H9 (cell line): ENCODE measurements at regions not wholly inside any gene's neighbourhood (a gene's known extent, or its start where the extent isn't known, plus 50 kb on each side); places are given as distances from the start of the nearest gene placed in this dataset.

ENCODE experiments used
- DNase-seq: peaks from one replicate; pipeline ENCODE4 v3.0.0-alpha.2; 2017
- H2AFZ ChIP-seq: one replicate; pipeline ENCODE4 v1.6.1; 2013; ENCODE audit warnings: mild to moderate bottlenecking, low read length, control low read depth, moderate library complexity
- H2AK5ac ChIP-seq: 2 replicates; pipeline ENCODE4 v1.6.1; 2013; ENCODE audit warnings: low read length, control low read depth, mixed read lengths; ENCODE audit not compliant: insufficient read length
- H2BK120ac ChIP-seq: one replicate; pipeline ENCODE4 v1.6.1; 2013; ENCODE audit warnings: low read depth, mild to moderate bottlenecking, low read length, control low read depth, inconsistent platforms; ENCODE audit not compliant: poor library complexity, severe bottlenecking
- H2BK12ac ChIP-seq: 2 replicates; pipeline ENCODE4 v1.6.1; 2013; ENCODE audit warnings: low read length, control low read depth, mixed read lengths, low read depth; ENCODE audit not compliant: insufficient read length
- H2BK15ac ChIP-seq: 2 replicates; pipeline ENCODE4 v1.6.1; 2013; ENCODE audit warnings: low read depth, low read length, control low read depth
- H2BK20ac ChIP-seq: one replicate; pipeline ENCODE4 v1.6.1; 2013; ENCODE audit warnings: low read depth, mild to moderate bottlenecking, low read length, control low read depth, inconsistent platforms; ENCODE audit not compliant: poor library complexity, severe bottlenecking
- H2BK5ac ChIP-seq: 2 replicates; pipeline ENCODE4 v1.6.1; 2013; ENCODE audit warnings: low read length, control low read depth, mixed read lengths; ENCODE audit not compliant: insufficient read length
- H3K14ac ChIP-seq: 2 replicates; pipeline ENCODE4 v1.6.1; 2013; ENCODE audit warnings: low read length, control low read depth; ENCODE audit not compliant: insufficient read depth
- H3K18ac ChIP-seq: 2 replicates; pipeline ENCODE4 v1.6.1; 2013; ENCODE audit warnings: low read depth, mild to moderate bottlenecking, mixed read lengths, low read length, control low read depth; ENCODE audit not compliant: insufficient read length
- H3K23ac ChIP-seq: 2 replicates; pipeline ENCODE4 v1.6.1; 2013; ENCODE audit warnings: low read length, control low read depth, mixed read lengths, low read depth; ENCODE audit not compliant: insufficient read length
- H3K23me2 ChIP-seq: 2 replicates; pipeline ENCODE4 v1.6.1; 2013; ENCODE audit warnings: low read depth, mild to moderate bottlenecking, mixed read lengths, low read length, control low read depth; ENCODE audit not compliant: insufficient read length, poor library complexity, severe bottlenecking
- H3K27ac ChIP-seq: 2 replicates; pipeline ENCODE4 v1.5.1; 2013; ENCODE audit warnings: low read length, control low read depth, mixed read lengths, low read depth; ENCODE audit not compliant: insufficient read length
- H3K27me3 ChIP-seq: 2 replicates; pipeline ENCODE4 v1.6.1; 2013; ENCODE audit warnings: low read length, control low read depth, inconsistent platforms; ENCODE audit not compliant: insufficient read depth
- H3K4ac ChIP-seq: 2 replicates; pipeline ENCODE4 v1.6.1; 2013; ENCODE audit warnings: low read depth, mild to moderate bottlenecking, control low read depth, inconsistent platforms, low read length, moderate library complexity
- H3K4me1 ChIP-seq: 2 replicates; pipeline ENCODE4 v1.6.1; 2013; ENCODE audit warnings: low read length, control low read depth, inconsistent platforms; ENCODE audit not compliant: insufficient read depth
- H3K4me2 ChIP-seq: 2 replicates; pipeline ENCODE4 v1.6.1; 2013; ENCODE audit warnings: low read length, control low read depth, mixed read lengths; ENCODE audit not compliant: insufficient read length, insufficient read depth
- H3K56ac ChIP-seq: 2 replicates; pipeline ENCODE4 v1.6.1; 2013; ENCODE audit warnings: low read depth, mild to moderate bottlenecking, mixed read lengths, low read length, control low read depth; ENCODE audit not compliant: insufficient read length
- H3K79me1 ChIP-seq: 2 replicates; pipeline ENCODE4 v1.6.1; 2013; ENCODE audit warnings: low read depth, mild to moderate bottlenecking, moderate library complexity, low read length, control low read depth, inconsistent platforms; ENCODE audit not compliant: insufficient read depth, poor library complexity, severe bottlenecking
- H3K79me2 ChIP-seq: 2 replicates; pipeline ENCODE4 v1.6.1; 2013; ENCODE audit warnings: low read length, control low read depth, inconsistent platforms; ENCODE audit not compliant: insufficient read depth
- H3K9ac ChIP-seq: 2 replicates; pipeline ENCODE4 v1.6.1; 2013; ENCODE audit warnings: low read length, control low read depth, mixed read lengths; ENCODE audit not compliant: insufficient read length; ENCODE audit errors: extremely low read depth
- H3K9me3 ChIP-seq: one replicate; pipeline ENCODE4 v1.6.1; 2013; ENCODE audit warnings: low read depth, low read length, inconsistent platforms; ENCODE audit not compliant: control insufficient read depth
- H3T11ph ChIP-seq: one replicate; pipeline ENCODE4 v1.6.1; 2013; ENCODE audit warnings: mild to moderate bottlenecking, low read length, control low read depth, inconsistent platforms
- H4K20me1 ChIP-seq: one replicate; pipeline ENCODE4 v1.6.1; 2013; ENCODE audit not compliant: control insufficient read depth, insufficient read length, insufficient read depth
- H4K5ac ChIP-seq: 2 replicates; pipeline ENCODE4 v1.6.1; 2013; ENCODE audit warnings: low read depth, mild to moderate bottlenecking, mixed read lengths, low read length, control low read depth; ENCODE audit not compliant: insufficient read length
- H4K8ac ChIP-seq: replicated peaks from 2 replicates; pipeline ENCODE4 v1.6.1; 2013; ENCODE audit warnings: low read length, control low read depth, mixed read lengths, low read depth; ENCODE audit not compliant: insufficient read length
- H4K91ac ChIP-seq: 2 replicates; pipeline ENCODE4 v1.6.1; 2013; ENCODE audit warnings: low read depth, mild to moderate bottlenecking, moderate library complexity, mixed read lengths, low read length, control low read depth; ENCODE audit not compliant: insufficient read length
- H3K27ac Mint-ChIP-seq, 3 experiments: 2 replicates in 2 of 3; 3 replicates in 1 of 3; pipeline ENCODE4 v1.8.0; 2020 to 2021; ENCODE audit warnings: mixed read lengths in 3 of 3, mild to moderate bottlenecking in 1 of 3, moderate library complexity in 1 of 3
- H3K27me3 Mint-ChIP-seq: 2 replicates; pipeline ENCODE4 v1.8.0; 2021; ENCODE audit warnings: low read depth, mild to moderate bottlenecking, moderate library complexity, mixed read lengths
- H3K36me3 Mint-ChIP-seq, 3 experiments: 2 replicates in 2 of 3; 3 replicates in 1 of 3; pipeline ENCODE4 v1.8.0; 2020 to 2021; ENCODE audit warnings: low read depth in 3 of 3, mixed read lengths in 3 of 3; ENCODE audit not compliant: insufficient read depth in 1 of 3
- H3K4me1 Mint-ChIP-seq, 2 experiments: 2 replicates each; pipeline ENCODE4 v1.8.0; 2020; ENCODE audit warnings: mixed read lengths in 2 of 2
- H3K4me3 Mint-ChIP-seq, 2 experiments: 2 replicates in 1 of 2; 3 replicates in 1 of 2; pipeline ENCODE4 v1.8.0; 2020 to 2021; ENCODE audit warnings: mild to moderate bottlenecking in 2 of 2, mixed read lengths in 2 of 2, moderate library complexity in 1 of 2
- H3K9me3 Mint-ChIP-seq, 2 experiments: 2 replicates in 1 of 2; 3 replicates in 1 of 2; pipeline ENCODE4 v1.8.0; 2020; ENCODE audit warnings: mild to moderate bottlenecking in 2 of 2, mixed read lengths in 2 of 2, moderate library complexity in 1 of 2
- WGBS: extraction: QIAGEN DNeasy Blood & Tissue Kit; methylation state at CpG from one replicate; pipeline ENCODE4 v1.1.7; 2013; ENCODE audit warnings: missing lambda C conversion rate, low lambda C conversion rate, mixed read lengths; ENCODE audit not compliant: insufficient read length; ENCODE audit errors: extremely low coverage; 5-methylcytosine and 5-hydroxymethylcytosine counted together
- TF ChIP-seq, protein P1 (sequence below): fragments of 200-600 bp; sonication (generic); conservative IDR thresholded peaks from 3 replicates; pipeline ENCODE4 v1.8.0; 2021; ENCODE audit warnings: antibody characterized with exemption, mild to moderate bottlenecking

DNA sequence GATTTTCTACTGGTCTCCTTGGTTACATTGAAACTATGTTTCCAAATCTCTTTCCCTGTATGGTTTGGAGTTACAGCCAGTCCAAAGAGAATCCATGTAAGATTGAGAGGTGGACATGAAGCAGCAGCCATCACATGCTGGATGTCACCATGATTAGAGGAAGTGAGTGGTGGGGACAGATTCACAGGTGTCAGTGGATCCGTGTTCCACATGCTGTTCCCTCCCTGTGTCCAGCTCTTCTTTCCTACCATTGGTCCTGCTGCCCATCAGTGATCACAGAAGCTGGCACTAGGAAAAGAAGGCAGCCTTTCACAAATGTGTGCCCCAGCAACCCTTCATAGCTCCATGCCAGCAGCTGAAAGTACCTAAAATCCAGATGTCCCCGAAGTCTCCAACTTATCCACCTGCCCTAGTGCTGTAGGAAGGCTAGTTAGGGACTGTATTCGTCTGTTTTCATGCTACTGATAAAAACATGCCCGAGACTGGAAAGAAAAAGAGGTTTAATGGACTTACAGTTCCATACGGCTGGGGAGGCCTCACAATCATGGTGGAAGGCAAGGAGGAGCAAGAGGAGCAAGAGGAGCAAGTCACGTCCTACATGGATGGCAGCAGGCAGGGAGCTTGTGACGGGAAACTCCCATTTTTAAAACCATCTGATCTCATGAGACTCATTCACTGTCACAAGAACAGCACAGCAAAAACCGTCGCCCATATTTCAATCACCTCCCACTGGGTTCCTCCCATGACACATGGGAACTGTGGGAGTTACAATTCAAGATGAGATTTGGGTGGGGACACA lies 207.5 kb downstream of the INSIG2 start:
- Histone ChIP-seq H3K23ac (no peak overlapping the region), H2BK12ac (no peak overlapping the region), H3K56ac (no peak overlapping the region), H2AFZ (no peak overlapping the region), H2BK20ac (no peak overlapping the region), H3T11ph (no peak overlapping the region), H3K79me1 (no peaks in the 10 kb centered on the region), H2AK5ac (no peak overlapping the region), H3K9ac (no peak overlapping the region), H3K4me1 (no peaks in the 10 kb centered on the region), H3K27ac (no peak overlapping the region), H3K79me2 (no peaks in the 10 kb centered on the region), H4K5ac (no peak overlapping the region), H4K91ac (no peak overlapping the region), H3K9me3 (no peaks in the 10 kb centered on the region), H4K8ac (no peak overlapping the region), H3K4me2 (no peak overlapping the region), H3K23me2 (no peaks in the 10 kb centered on the region), H2BK120ac (no peak overlapping the region), H3K4ac (no peak overlapping the region), H3K14ac (no peak overlapping the region), H2BK5ac (no peak overlapping the region), H3K27me3 (no peaks in the 10 kb centered on the region), H3K18ac (no peak overlapping the region), H4K20me1 (no peaks in the 10 kb centered on the region), H2BK15ac (no peak overlapping the region)
- no peak overlapping the region for H3K4me3 Mint-ChIP-seq
- no CpG with 5 or more reads among the region's 9 CpGs for WGBS
- peaks cover 3% of the 10 kb centered on the region; the same call in 1 of the 2 replicates for H3K27me3 Mint-ChIP-seq
- TF ChIP-seq, protein P1, sequence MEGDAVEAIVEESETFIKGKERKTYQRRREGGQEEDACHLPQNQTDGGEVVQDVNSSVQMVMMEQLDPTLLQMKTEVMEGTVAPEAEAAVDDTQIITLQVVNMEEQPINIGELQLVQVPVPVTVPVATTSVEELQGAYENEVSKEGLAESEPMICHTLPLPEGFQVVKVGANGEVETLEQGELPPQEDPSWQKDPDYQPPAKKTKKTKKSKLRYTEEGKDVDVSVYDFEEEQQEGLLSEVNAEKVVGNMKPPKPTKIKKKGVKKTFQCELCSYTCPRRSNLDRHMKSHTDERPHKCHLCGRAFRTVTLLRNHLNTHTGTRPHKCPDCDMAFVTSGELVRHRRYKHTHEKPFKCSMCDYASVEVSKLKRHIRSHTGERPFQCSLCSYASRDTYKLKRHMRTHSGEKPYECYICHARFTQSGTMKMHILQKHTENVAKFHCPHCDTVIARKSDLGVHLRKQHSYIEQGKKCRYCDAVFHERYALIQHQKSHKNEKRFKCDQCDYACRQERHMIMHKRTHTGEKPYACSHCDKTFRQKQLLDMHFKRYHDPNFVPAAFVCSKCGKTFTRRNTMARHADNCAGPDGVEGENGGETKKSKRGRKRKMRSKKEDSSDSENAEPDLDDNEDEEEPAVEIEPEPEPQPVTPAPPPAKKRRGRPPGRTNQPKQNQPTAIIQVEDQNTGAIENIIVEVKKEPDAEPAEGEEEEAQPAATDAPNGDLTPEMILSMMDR, result no peak
- H3K27ac Mint-ChIP-seq, result no peak overlapping the region
- H3K36me3 Mint-ChIP-seq, result peaks cover 2 to 11% (median 2%) of the 10 kb centered on the region in 3 experiments; a peak in 6 of 7 replicates
- peaks cover 13 to 16% of the 10 kb centered on the region in 2 experiments for H3K9me3 Mint-ChIP-seq
- peaks cover 5 to 8% of the 10 kb centered on the region in 2 experiments for H3K4me1 Mint-ChIP-seq
- no peak for DNase-seq
